GM21576 (cell line): ENCODE measurements at regions not wholly inside any gene's neighbourhood (a gene's known extent, or its start where the extent isn't known, plus 50 kb on each side); places are given as distances from the start of the nearest gene placed in this dataset.
"Not testable (repeated sequence)": the region's sequence is repeated elsewhere in the genome, so short reads cannot be mapped to it uniquely, and the experiment has no call there.

ENCODE experiments used
- ATAC-seq: cut with Tn5 transposase; IDR thresholded peaks from one replicate; pipeline ENCODE4 v1.9.1; 2021; ENCODE audit warnings: mild to moderate bottlenecking, moderate library complexity; ENCODE audit not compliant: unreplicated experiment

DNA sequence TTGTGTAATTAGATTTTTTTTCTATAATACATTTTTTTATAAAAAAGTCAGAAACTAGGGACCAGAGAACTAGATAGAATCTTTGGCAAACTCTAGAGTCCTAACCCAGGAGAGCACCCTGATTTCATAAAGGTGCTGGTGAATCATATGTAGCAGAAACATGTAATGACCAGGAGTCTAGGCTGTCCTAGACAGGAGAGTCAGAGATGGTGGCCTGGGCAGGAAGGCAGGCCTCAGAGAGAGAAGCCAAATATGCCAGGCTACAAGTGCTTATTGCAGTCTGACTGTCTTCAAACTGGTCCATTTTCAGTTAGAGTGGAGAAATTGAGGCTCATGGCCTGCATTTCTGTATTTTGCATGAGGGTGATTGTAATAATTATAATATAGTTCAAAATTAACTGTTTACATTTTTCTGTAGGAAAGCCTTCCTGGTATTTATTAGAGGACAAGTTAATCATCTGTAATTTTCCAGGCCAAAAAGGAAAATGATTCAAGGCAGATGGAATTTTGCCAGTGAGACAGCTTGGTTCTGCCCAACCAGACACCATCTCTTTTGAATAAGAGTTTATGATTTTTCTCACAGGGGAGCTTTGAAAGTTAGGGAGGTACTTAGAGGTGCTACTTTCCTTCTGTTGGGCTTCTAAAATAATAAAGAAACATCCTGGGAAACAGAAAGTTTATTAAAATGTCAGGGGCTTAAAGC is 129.8 kb downstream of the S1PR1 start:
- no peak for ATAC-seq

DNA sequence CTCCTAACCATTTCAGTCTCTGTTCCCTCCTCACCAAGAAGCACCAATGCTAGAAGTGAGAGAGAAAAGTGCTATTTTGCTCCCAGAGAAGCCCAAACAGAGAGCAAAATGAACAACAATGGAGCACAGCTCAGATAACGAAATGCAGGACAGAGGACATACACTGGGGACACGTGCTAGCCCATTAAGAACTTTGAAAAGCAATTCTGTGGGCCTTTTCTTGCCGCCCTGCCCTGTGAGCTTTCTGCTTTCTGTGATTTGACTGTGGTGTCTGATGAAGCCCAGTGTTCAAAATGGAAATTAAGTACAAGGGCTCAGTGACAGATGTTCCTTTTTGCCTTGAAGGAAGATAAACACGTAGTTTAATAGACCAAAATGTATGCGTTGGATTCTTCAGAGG is 130.8 kb downstream of the S1PR1 start:
- ATAC-seq: no peak

DNA sequence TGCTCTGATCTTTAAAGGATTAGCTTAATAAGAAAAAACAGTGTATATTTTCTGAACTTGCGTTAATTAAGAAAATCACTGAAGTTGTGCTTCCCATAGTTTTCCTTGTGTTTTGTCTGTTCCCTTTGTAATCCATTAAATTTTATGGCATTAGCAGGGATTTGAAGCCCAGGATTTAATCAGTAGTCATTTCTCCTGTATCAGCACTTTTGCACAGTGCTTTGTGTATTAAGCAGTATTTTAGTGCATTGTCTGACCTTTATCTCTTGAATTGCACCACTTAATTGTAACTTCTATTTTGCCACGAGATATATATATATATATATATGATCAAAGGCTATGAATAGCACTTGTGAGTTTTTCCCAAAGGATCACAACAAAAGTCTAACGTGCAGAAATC is 133.7 kb downstream of the S1PR1 start:
- no peak for ATAC-seq

DNA sequence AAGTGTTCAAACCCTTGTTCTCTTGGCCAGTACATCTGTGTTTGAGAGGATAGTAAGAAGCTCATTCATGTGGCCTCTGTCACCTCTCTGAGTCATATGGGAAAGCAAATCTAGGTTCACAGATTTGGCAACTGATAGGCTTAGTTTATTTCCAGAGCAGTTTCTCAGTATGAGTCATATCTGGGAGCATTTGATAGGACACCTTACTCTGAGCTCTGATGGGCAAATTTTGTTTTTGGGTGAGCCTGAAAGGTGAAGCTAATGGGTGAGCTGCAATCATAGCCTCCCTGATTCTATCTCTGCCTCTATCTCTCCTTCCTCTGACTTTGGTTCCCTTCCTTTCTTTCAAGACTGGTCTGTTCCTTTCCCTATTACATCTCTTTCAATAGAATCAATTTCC is 134.4 kb downstream of the S1PR1 start:
- ATAC-seq: peak; percentile 95

DNA sequence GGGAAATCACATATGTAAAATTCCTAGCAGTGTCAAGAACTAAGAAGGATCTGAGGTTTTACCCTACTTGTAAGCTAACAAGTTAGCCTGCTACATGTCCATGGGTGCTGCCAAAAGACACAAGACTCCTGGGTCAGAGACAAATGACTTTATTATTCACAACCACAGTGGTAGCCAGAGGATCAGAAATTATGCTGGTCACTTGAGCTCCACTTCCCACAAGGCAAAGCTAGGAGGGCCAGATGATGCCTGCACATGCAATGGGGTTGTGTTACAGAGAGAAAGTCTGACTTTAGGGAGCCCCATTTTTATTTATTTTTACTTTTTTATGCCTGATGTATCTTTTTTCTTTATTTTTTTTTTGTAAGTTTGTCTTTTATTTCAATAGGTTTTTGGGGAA is 136.8 kb downstream of the S1PR1 start:
- ATAC-seq: no peak

DNA sequence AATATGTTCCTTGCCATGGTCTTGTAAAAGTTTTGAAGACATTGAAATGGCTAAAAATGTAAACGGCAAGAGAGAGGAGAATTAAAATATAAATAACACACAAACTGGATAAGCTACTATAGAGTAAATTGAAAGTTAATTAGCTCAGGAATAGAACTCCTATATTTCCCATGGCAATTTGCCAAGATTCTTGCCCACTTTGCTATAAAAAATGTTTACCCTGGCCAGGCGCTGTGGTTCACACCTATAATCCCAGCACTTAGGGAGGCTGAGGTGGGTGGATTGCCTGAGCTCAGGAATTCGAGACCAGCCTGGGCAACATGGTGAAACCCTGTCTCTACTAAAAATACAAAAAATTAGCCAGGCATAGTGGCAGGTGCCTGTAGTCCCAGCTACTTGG is 138.6 kb downstream of the S1PR1 start:
- not testable (repeated sequence) for ATAC-seq

DNA sequence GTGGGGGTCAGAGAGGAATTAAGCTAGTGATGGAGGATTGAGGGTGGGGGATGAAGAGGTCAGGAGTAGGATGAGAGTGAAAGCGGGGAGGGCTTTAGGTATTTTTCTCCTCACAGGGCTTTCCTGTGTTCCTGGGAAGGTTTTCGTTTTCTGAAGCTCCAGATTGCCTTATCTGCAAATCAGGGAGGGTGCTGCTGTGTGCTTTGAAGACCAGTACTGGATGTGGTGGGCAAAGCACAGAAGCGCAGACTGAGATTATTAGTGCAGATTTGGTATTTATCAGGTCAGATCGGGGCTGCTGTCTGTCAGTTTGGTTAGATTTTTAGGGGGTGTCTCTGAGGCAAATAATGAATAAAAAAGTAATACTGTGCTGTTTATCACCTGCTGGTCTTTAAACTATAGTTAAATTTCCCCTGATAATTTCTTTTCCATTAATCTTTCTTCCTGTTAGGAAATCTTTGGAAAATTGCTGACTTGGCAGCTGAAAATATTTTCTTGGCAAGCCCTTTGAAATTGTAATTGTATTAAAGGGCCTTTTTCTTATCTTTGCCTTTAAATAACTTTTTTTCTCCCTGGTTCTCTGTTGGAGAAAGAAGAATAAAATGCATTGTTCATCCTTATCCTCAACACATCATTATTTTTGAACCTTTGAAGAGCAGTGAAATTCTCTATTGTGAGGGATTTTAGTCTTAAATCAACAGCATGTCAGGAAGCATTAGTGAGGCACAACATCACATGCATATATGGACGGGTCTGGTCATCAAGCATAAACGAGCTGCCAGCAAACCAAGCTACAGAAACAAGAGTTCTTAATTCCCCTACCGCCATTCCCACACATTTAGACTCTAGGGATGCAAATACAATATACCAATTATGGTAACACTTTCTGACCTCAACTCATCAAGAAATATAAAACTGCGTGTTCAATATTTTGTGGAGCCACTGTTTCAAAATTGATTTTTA is 139.6 kb downstream of the S1PR1 start:
- ATAC-seq: no peak

DNA sequence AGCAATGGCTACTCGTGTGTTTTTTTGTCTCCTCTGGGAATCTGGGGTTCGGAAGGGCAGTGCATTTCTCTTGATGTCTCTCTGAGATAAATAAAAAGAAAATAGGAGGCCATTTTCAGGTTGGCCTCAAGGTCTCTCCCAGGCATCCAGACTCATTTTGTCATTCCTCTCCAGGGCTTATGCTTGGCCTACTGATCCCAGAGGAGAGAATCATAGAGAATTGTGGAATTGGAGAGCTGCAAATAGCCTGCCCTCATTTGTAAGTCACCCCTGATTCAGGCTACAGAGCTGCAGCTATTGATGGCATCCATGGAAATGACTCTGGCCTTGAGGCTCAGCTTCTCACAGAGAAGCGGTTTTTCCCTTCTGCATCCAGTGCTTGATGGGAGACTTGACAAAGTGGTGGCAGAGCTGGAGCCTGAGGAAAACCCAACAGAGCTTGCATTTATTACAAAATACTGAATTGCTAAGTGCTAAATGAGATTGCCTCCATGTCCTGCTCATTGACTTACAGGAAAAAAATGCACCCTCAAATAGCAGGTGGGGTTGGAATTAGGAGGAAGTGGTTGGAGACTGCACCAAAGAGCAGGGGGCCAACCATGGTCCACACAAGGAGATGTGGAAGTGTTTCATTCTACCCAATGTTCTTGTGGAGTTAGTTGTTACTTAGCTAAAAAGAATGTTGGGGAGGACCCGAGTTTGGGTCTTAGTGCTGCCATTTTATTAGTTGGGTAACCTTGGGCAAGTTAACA is 140.4 kb downstream of the S1PR1 start:
- ATAC-seq: no peak

DNA sequence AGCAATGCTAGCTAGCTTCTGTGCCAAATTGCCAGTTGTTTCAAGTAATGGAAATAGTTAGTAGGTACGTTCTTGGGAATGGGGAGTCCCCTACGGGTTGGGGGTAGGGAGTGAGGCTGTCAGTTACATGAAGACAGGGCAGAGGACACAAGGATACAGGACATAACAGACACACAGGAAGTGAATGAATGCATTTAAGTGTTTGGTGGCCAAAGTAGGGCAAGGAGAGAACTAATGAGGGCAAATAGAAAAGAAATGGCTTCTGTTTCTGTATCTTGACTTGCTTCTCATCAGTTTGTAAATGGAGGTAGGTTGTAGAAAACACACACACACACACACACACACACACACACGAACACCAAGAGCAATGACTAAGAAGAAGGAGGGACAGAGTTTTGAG is 142.2 kb downstream of the S1PR1 start:
- no peak for ATAC-seq

DNA sequence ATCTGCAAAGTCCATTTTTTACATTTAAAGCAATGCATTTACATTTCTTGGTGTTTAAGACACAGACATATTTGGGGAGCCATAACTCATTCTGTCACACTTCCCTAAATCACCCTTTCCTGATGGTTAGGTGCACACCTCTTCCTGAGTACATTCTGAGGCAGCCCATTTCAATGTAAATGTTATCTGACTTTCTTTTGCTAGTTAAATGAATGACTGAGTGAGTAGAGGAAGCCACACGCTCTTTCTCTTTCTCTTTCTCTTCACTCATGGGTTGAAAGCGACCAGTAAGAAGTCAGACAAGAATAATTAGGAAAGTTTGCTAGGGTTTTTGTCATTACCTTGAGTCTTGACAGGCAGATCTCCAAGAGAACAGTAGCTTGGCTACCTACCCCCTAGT is 143.1 kb downstream of the S1PR1 start:
- ATAC-seq: peak; percentile 97

DNA sequence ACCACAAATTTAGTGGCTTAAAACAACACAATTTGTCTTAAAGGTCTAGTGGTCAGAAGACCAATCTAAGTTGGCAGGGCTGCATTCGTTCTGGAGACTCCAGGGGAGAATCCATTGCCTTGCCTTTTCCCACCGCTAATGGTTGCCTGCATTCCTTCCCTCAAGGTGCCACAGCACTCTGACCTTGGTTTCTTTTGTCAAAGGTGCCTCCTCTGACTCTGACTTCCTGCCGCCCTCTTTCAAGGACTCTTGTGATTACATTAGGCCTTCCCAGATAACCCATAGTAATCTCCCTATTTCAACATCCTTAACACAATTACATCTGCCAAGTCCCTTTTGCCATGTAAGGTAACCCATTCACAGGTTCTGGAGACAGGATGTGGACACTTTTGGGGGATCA is 145.3 kb downstream of the S1PR1 start:
- ATAC-seq: no peak

DNA sequence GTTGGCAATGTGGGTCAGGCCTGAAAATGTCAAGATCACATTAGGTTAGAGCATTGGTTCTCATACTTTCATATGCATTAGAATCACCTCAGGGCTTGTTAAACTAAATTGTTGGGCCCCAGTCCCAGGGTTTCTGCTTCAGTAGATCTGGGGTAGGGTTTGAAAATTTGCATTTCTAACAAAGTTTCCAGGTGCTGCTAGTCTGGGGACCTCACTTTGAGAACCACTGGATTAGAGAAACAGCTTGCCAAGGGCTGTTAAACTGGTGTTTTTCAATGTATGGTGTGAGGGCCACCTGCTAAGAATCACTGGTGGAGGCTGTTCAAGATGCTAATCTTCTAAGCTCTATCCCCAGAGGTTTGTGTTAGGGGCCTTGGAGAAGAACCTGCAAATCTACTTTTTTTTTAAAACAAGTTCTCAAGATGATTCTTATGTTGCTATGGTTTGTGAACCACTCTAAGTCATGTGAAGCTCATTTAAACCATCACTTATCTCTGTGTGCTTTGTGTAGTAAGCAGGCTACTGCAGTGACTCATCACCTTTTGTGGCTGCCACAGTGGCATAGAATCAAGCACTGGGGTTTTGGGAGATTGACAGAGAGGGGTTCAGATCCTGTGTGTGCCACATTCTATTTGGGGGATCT is 152.2 kb downstream of the S1PR1 start:
- peak; percentile 84 for ATAC-seq

DNA sequence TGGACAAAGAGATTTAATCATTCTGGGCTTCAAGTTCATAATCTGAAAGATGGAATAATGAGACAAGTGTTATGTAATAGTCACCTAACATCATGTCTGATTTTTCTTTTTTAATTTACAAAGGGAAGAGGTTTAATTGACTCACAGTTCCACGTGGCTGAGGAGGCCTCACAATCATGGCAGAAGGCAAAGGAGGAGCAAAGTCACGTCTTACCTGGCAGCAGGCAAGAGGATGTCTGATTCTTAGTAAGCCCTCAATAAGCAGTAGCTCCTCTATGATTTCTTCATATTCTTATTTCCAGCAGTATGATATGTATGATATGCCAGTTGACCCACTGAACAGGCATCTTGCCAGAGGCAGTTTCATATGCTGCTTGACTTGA is 152.7 kb downstream of the S1PR1 start:
- no peak for ATAC-seq

DNA sequence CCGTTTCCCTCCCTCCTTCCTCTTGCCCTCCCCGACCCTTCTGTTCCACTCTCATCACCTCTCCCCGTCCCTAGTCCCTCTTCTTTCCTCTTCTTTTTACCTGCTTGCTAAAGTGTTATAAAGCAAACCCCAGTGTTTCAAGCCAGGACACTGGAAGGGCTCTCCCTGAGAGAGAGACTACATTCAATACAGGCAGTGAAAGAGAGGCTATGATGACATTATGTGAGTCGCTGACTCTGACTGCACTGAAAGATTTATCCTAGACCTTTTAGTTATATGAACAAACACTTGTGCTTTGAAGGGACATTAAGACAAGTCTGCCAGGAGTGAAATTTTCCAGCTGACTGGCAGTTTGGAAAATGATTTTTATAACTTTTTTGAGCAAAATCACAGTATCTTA is 155.7 kb downstream of the S1PR1 start:
- no peak for ATAC-seq

DNA sequence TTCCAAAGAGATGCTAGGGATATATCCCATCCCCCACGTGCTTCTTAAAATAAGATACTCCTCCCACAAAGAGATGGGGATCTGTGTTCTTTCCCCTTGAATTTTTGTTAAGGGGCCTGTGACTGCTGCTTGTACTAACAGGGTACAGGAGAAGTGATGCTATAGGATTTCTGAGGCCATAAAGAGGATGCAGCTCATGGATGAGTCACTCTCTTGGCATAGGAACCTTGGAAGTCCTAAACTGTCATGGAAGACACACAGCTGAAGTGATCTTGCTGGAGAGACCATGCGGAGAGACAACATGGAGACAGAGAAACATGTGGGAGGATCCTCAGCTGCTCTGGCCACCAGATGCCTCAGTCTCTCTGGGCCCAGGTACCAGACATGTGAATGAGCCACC is 157.2 kb downstream of the S1PR1 start:
- ATAC-seq: no peak

DNA sequence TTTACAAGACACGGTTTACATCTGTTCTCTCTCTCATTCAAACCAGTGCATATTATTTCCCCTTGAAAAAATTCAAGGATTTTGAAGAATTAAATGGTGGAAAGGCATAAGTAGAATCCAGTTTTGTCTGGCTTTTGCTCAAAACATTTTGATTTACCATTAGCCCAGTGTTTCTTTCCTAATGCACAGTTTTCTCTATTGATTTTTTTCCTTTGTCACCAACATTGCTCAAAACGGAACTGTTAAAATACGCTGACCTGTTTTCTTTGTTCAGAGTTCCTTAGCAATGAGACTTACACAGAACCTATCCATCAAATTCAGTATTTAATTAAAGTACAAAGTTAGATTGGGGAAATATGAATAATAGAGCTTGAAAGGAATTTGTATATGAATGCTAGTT is 162.4 kb downstream of the S1PR1 start:
- no peak for ATAC-seq

DNA sequence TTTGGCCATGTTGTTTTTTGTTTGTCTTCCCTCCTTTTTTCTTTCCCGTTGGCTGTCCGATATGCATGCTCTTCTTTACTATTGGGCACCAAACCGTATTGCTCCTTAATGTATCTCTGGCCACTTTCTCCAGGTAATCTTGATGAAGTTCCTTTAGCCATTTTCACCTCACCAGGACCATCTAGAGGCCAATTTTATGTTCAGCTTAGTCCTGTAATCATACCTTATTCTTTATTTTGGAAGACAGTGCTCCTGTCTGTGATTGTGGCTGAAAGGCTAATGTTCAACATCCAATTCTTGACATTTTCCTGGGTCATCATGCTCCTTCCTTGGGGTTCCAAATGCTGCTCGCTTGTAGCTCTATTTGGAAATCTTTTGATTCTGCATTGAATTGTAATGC is 169.5 kb downstream of the S1PR1 start:
- ATAC-seq: no peak

DNA sequence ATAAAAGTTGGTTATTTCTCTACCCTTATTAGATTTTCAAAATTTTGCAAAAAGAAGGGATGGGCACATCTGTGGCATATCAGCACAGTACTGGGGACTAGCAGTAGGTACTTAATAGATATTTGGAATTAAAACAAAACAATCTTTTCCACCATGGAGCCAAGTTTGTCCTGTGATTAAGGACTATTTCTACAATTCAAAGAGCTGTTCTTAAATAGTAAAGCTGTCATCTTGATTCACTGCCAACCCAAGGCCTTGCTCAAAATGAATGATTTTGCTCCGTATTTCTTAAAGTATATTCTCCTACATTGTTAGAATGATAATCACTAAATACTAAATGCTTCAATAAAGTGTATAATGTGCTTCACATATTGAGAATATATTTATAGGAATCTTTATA is 169.9 kb downstream of the S1PR1 start:
- ATAC-seq: no peak

DNA sequence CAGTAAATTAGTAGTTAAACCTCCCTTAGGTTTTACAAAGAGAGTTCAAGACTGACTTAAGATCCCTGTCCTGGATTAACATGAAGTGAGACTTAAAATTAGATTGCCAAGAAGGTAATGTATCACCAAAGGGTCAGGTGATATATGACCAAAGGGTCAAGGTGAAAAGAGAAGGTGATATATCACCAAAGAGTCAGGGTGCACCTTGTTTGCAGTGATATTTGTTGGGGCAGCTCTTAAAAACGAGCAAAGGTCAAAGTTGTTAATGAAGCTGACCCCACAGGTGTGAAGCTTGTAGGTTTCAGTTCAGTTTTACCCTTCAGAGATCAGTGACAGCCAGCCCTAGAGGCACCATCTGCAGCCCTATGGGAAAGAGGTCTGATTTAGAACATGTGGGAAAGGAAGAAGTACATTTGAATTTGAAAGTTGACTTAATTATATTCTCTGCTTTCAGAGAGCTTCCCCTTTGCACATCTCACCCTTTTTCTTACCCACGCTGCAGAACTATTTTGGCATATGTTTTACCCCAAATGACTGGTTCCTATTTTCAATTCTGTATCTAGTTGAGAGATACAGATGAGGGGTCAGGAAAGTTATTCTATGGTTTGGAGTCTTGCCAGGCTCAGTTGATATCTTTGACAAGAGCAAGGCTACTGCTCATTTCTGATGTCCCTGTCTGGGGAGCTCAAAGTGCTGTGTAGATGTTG is 170.8 kb downstream of the S1PR1 start:
- ATAC-seq: peak; percentile 75

DNA sequence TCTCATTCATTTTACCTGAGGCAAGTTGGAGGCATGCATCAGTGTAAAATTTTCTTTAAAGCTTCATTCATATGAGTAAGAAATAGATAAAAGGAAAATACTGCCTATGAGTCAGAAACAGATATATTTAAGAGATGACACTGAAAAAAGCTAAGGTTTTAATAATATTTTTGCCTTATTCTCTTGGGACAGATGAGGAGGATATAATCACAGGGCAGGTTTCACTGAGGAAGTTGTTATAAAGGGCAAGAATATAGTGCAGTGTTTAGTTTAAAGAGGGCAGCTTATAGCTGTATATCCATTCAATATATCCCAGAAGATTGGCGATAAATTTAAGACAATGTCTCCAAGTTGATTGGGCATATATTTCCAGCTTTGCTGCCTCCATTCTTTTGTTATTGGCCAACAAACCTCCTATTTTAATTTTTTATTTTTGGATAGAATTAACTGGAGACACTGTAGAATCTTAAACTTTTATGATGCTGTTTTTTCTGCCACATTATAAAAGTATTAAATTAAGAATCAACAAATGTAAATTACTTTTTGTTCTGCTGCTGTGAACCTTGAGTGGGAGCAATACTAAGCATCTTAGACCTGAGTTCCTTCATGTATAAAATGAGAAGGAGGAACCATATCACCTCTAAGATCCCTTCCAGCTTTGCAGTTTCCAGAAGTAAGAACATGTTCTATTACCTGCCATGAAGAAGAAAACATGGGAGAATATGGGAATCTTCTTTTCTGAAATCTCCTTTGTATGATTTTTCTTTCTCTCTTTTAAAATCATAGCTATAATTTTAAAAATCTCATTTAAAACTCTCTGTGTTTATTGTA is 171.6 kb downstream of the S1PR1 start:
- ATAC-seq: peak; percentile 15
